Loucy (cell line): ENCODE measurements at regions not wholly inside any gene's neighbourhood (a gene's known extent, or its start where the extent isn't known, plus 50 kb on each side); places are given as distances from the start of the nearest gene placed in this dataset.

Experiments
- H2AFZ ChIP-seq: fragments of 200-600 bp; sonication (generic); 2 replicates; pipeline ENCODE4 v1.6.0; 2016; ENCODE audit warnings: antibody characterized with exemption, mild to moderate bottlenecking, low read length, moderate library complexity
- H3F3A ChIP-seq: fragments of 200-600 bp; 2 replicates; pipeline ENCODE4 v1.6.0; 2016; ENCODE audit warnings: antibody characterized with exemption, low read depth, mild to moderate bottlenecking
- H3K27me3 ChIP-seq: fragments of 200-600 bp; sonication (generic); 2 replicates; pipeline ENCODE4 v1.6.1; 2014; ENCODE audit warnings: low read length, mild to moderate bottlenecking; ENCODE audit not compliant: insufficient read depth, poor library complexity, severe bottlenecking
- H3K36me3 ChIP-seq: fragments of 200-600 bp; sonication (generic); 2 replicates; pipeline ENCODE4 v1.6.1; 2016; ENCODE audit warnings: low read length; ENCODE audit not compliant: insufficient read depth
- H3K4me1 ChIP-seq: fragments of 200-600 bp; sonication (generic); 2 replicates; pipeline ENCODE4 v1.5.1; 2014; ENCODE audit warnings: low read length, mild to moderate bottlenecking; ENCODE audit not compliant: insufficient read depth, poor library complexity, severe bottlenecking
- H3K4me2 ChIP-seq: fragments of 200-600 bp; sonication (generic); 2 replicates; pipeline ENCODE4 v1.6.0; 2014; ENCODE audit warnings: antibody characterized with exemption, low read length, low read depth, mild to moderate bottlenecking; ENCODE audit not compliant: poor library complexity, severe bottlenecking
- H3K4me3 ChIP-seq: fragments of 200-600 bp; sonication (generic); 2 replicates; pipeline ENCODE4 v1.5.1; 2014; ENCODE audit warnings: low read length, mild to moderate bottlenecking, mixed read lengths; ENCODE audit not compliant: poor library complexity, severe bottlenecking
- H3K79me2 ChIP-seq: fragments of 200-600 bp; sonication (generic); 2 replicates; pipeline ENCODE4 v1.6.1; 2014; ENCODE audit warnings: low read length; ENCODE audit not compliant: insufficient read depth
- H3K9ac ChIP-seq: fragments of 200-600 bp; sonication (generic); 2 replicates; pipeline ENCODE4 v1.6.0; 2014; ENCODE audit warnings: mild to moderate bottlenecking, low read depth, low read length, moderate library complexity; ENCODE audit not compliant: poor library complexity, severe bottlenecking
- H3K9me2 ChIP-seq: fragments of 200-600 bp; sonication (generic); replicated peaks from 2 replicates; pipeline ENCODE4 v1.6.1; 2016; ENCODE audit warnings: low read depth, low read length, mixed read lengths
- H3K9me3 ChIP-seq: fragments of 200-600 bp; sonication (generic); 2 replicates; pipeline ENCODE4 v1.6.1; 2014; ENCODE audit warnings: mild to moderate bottlenecking, antibody characterized with exemption, low read length, low read depth; ENCODE audit not compliant: insufficient read depth
- H4K20me1 ChIP-seq: fragments of 200-600 bp; sonication (generic); 2 replicates; pipeline ENCODE4 v1.6.0; 2014; ENCODE audit warnings: antibody characterized with exemption, low read length, mild to moderate bottlenecking; ENCODE audit not compliant: insufficient read depth, poor library complexity, severe bottlenecking
- EZH2phosphoT487 ChIP-seq: fragments of 200-600 bp; IDR thresholded peaks from 2 replicates; pipeline ENCODE4 v1.6.1; 2018; ENCODE audit warnings: antibody characterized with exemption, mild to moderate bottlenecking, moderate library complexity, borderline replicate concordance
- TF ChIP-seq, protein P1 (sequence below): fragments of 200-600 bp; sonication (generic); conservative IDR thresholded peaks from 2 replicates; pipeline ENCODE4 v1.5.1; 2014; ENCODE audit warnings: mild to moderate bottlenecking, antibody characterized with exemption, low read length

- H3K9me3 ChIP-seq: no peaks in the 10 kb centered on the region
- no peaks in the 10 kb centered on the region for H3K9me2 ChIP-seq
- H3K9ac ChIP-seq: no peak overlapping the region
- no peaks in the 10 kb centered on the region for H3K27me3 ChIP-seq
- no peaks in the 10 kb centered on the region for H3K79me2 ChIP-seq
- H3K4me2 ChIP-seq: no peak overlapping the region
- no peak overlapping the region for H3K4me3 ChIP-seq
- no peaks in the 10 kb centered on the region for H3K4me1 ChIP-seq
- H3F3A ChIP-seq: no peaks in the 10 kb centered on the region
- H2AFZ ChIP-seq: no peak overlapping the region
- no peaks in the 10 kb centered on the region for H4K20me1 ChIP-seq
- H3K36me3 ChIP-seq: no peaks in the 10 kb centered on the region
- no peak for TF ChIP-seq EZH2phosphoT487
- TF ChIP-seq, protein P1, sequence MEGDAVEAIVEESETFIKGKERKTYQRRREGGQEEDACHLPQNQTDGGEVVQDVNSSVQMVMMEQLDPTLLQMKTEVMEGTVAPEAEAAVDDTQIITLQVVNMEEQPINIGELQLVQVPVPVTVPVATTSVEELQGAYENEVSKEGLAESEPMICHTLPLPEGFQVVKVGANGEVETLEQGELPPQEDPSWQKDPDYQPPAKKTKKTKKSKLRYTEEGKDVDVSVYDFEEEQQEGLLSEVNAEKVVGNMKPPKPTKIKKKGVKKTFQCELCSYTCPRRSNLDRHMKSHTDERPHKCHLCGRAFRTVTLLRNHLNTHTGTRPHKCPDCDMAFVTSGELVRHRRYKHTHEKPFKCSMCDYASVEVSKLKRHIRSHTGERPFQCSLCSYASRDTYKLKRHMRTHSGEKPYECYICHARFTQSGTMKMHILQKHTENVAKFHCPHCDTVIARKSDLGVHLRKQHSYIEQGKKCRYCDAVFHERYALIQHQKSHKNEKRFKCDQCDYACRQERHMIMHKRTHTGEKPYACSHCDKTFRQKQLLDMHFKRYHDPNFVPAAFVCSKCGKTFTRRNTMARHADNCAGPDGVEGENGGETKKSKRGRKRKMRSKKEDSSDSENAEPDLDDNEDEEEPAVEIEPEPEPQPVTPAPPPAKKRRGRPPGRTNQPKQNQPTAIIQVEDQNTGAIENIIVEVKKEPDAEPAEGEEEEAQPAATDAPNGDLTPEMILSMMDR: no peak
Measured at GRCh38 chr1:87263785-87264184, 64.9 kb upstream of the LMO4 start.

DNA sequence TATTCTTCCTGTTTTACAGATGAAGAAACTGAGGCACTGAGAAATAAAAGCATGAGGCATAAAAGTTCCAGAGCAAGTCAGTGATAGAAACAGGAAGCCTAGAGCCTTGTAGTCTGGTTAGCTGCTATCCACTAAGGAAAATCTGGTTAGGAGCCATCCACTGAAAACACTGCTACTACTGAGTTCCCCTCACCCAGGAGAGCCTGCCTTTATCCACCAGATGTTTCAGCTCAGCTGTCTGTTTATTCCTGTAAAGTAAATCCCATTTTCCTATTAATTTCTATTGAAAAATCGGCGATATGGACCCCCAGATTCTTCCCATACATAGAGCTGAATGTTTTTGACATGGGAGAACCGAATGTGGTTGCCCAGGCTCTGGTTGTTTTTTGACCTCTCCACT is 63.7 kb upstream of the LMO4 start:
- H3K4me3 ChIP-seq: no peak overlapping the region
- H3K9me2 ChIP-seq: no peaks in the 10 kb centered on the region
- no peaks in the 10 kb centered on the region for H3K4me1 ChIP-seq
- no peaks in the 10 kb centered on the region for H3K79me2 ChIP-seq
- no peak overlapping the region for H3K9ac ChIP-seq
- H3K9me3 ChIP-seq: no peaks in the 10 kb centered on the region
- no peaks in the 10 kb centered on the region for H4K20me1 ChIP-seq
- no peak overlapping the region for H2AFZ ChIP-seq
- no peaks in the 10 kb centered on the region for H3K36me3 ChIP-seq
- no peak for TF ChIP-seq EZH2phosphoT487
- TF ChIP-seq, protein P1: no peak
- H3K4me2 ChIP-seq: no peak overlapping the region
- no peaks in the 10 kb centered on the region for H3F3A ChIP-seq
- H3K27me3 ChIP-seq: no peaks in the 10 kb centered on the region

GRCh38 chr1:87265786-87266185 is 62.9 kb upstream of the LMO4 start:
- TF ChIP-seq, protein P1: no peak
- TF ChIP-seq EZH2phosphoT487: no peak
- Histone ChIP-seq H3K36me3 (no peaks in the 10 kb centered on the region), H3K4me2 (no peak overlapping the region), H3K9ac (no peak overlapping the region), H3K4me1 (no peaks in the 10 kb centered on the region), H3K9me3 (no peaks in the 10 kb centered on the region), H3K9me2 (no peaks in the 10 kb centered on the region), H3K79me2 (no peaks in the 10 kb centered on the region), H3K4me3 (no peak overlapping the region), H3K27me3 (no peaks in the 10 kb centered on the region), H4K20me1 (no peaks in the 10 kb centered on the region), H3F3A (no peaks in the 10 kb centered on the region), H2AFZ (no peak overlapping the region)
